NOMO-1 (cell line): ENCODE measurements at regions not wholly inside any gene's neighbourhood (a gene's known extent, or its start where the extent isn't known, plus 50 kb on each side); places are given as distances from the start of the nearest gene placed in this dataset.
A peak's percentile ranks its signal among the peaks of the same experiment; 100 is the strongest.
"Not testable (repeated sequence)": the region's sequence is repeated elsewhere in the genome, so short reads cannot be mapped to it uniquely, and the experiment has no call there.

Experiments
- DNase-seq, 2 experiments: peaks; one replicate each; lab custom pipeline; 2025; ENCODE audit not compliant: unreplicated experiment in 2 of 2; lab: John Stamatoyannopoulos, UW

GRCh38 chr2:138902239-138902871 lies 122.2 kb upstream of the NXPH2 start:
- DNase-seq: no peak

- no peak for DNase-seq
These were observed 121.3 kb upstream of the NXPH2 start for GRCh38 chr2:138901530-138901929.

GRCh38 chr2:138898855-138899254 lies 118.7 kb upstream of the NXPH2 start:
- DNase-seq: no peak

- DNase-seq: no peak
These were observed 117.1 kb upstream of the NXPH2 start for GRCh38 chr2:138897274-138897673.

GRCh38 chr2:138893746-138894145 lies 113.6 kb upstream of the NXPH2 start:
- DNase-seq: no peak

GRCh38 chr2:138881126-138881525 lies 100.9 kb upstream of the NXPH2 start:
- no peak for DNase-seq

- DNase-seq: no peak
These were observed 99.7 kb upstream of the NXPH2 start for GRCh38 chr2:138879931-138880330.

GRCh38 chr2:138877421-138877820 lies 97.2 kb upstream of the NXPH2 start:
- DNase-seq: no peak

GRCh38 chr2:138874251-138874650 lies 94.1 kb upstream of the NXPH2 start:
- DNase-seq: no peak

- not testable (repeated sequence) for DNase-seq
These were observed 91.9 kb upstream of the NXPH2 start for GRCh38 chr2:138872116-138872515.

- DNase-seq: no peak
These were observed 91.1 kb upstream of the NXPH2 start for GRCh38 chr2:138871312-138871711.

GRCh38 chr2:138867341-138867740 lies 87.2 kb upstream of the NXPH2 start:
- no peak for DNase-seq

GRCh38 chr2:138866797-138867196 lies 86.6 kb upstream of the NXPH2 start:
- DNase-seq: no peak

GRCh38 chr2:138853761-138854160 lies 73.6 kb upstream of the NXPH2 start:
- DNase-seq: no peak

GRCh38 chr2:138853296-138853695 lies 73.1 kb upstream of the NXPH2 start:
- no peak for DNase-seq

GRCh38 chr2:138846216-138846821 lies 66.1 kb upstream of the NXPH2 start:
- peak in 1 of 2 experiments; percentile 46 for DNase-seq

GRCh38 chr2:138842341-138842740 lies 62.2 kb upstream of the NXPH2 start:
- DNase-seq: no peak

GRCh38 chr2:138841459-138841858 lies 61.3 kb upstream of the NXPH2 start:
- DNase-seq: no peak

- no peak for DNase-seq
These were observed 58.8 kb upstream of the NXPH2 start for GRCh38 chr2:138838851-138839620.

GRCh38 chr2:138831691-138832090 lies 51.5 kb upstream of the NXPH2 start:
- no peak for DNase-seq

- DNase-seq: no peak
These were observed 51.0 kb upstream of the NXPH2 start for GRCh38 chr2:138831154-138831553.

- no peak for DNase-seq
These were observed 50.4 kb upstream of the NXPH2 start for GRCh38 chr2:138830547-138830946.
